NOMO-1 treated with DMSO at 0.1 percent for 48 hours (cell line): ENCODE measurements at regions not wholly inside any gene's neighbourhood (a gene's known extent, or its start where the extent isn't known, plus 50 kb on each side); places are given as distances from the start of the nearest gene placed in this dataset.

ENCODE experiments used
- DNase-seq: peaks from one replicate; lab custom pipeline; 2025; ENCODE audit not compliant: unreplicated experiment; lab: John Stamatoyannopoulos, UW

DNA sequence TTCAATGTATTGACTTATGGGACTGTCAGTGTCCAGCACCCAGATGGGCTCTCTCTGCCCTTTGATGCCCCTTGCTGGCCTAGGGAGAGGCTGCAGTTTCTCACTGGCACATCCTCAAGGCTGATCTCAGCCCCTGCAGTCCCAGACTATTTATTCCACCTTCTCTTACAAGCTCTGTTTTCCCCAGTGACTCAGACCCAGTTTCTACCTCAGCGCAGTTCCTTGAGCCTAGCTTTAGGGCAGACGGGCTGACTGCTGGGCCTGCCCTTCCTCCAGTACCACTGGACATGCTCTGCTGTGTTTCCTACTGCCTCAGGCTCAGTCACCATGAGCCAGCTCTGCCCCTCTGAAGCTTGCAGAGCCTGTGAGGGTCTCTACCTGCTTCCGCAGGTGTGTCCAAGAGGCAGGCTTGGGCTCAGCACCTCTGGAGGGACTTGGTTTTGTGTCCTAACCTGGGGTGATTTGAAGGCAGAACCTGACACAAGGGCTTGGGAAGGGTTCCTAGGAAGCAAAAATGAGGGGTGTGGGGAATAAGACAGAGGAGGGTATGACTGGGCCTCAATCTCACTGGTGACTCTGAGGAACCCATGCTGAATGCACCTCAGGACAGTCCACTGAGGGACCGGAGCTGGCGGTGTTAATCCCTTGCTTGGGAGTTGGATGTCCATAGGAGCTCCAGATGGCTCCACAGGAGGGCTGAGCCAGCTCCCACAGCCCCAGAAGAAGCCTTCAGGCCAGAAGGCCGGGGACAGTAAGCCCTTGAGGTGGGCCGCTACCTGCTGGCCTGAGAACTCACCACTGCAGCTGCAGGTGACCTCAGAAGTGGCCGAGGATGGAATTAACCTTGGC is 689.9 kb downstream of the MATN1 start:
- no peak for DNase-seq

- DNase-seq = no peak
These were observed 691.1 kb downstream of the MATN1 start for GRCh38 chr1:30032302-30032701.

DNA sequence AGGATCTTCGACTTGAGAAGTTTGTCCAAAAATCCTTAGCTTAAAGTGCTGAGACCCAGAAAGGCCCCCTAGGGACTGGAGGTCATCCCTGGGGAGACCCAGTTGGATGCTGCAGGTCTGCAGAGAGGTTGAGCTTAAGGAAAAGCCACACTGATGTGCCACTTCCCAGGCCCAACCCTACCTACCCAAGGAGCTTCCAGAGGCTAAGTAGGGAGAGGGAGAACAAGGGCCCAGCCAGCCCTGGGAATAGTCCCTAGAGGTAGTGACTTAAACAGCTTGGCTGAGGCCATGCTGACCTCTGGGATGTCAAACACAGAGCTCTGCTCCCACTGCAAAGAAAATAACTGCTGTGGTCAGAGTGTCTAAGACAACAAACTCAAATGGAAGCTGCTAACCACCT is 693.7 kb downstream of the MATN1 start:
- DNase-seq = no peak

- no peak for DNase-seq
These were observed 694.4 kb downstream of the MATN1 start for GRCh38 chr1:30028939-30029338.

GRCh38 chr1:30028283-30028682 is 695.1 kb downstream of the MATN1 start:
- DNase-seq = no peak

GRCh38 chr1:30027247-30027646 is 696.1 kb downstream of the MATN1 start:
- DNase-seq = no peak

GRCh38 chr1:30024411-30025195 is 698.8 kb downstream of the MATN1 start:
- no peak for DNase-seq

DNA sequence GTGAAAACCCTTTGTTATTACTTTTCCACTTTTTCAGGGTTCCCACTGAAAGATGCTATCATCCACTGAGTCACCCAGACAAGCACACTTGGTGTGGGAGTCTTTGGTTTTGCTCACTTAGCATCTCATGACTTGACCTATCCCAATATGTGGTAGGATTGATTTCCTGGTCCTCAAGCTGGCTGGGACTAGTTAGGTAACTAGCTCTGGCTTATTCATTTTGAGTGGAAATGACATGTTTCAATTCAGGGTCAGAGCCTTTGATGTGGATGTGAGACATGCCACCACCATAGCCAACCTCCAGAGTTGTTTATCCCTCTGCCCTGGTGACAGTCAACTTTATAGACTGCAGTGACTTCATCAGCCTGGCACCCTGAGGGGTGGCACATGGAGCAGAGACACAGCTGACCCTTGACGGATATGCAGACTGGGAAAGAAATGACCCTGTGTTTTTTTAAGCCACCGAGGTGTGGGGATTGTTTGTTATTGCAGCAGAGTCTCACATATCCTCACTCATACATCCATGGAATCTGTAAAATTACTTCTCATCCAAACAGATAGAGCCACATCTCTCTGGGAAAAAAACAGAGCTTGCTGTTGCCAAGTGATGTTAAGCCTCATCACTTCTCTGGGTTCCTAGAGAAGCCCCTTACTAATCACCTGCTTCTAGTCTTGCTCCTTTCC is 699.9 kb downstream of the MATN1 start:
- DNase-seq = no peak

DNA sequence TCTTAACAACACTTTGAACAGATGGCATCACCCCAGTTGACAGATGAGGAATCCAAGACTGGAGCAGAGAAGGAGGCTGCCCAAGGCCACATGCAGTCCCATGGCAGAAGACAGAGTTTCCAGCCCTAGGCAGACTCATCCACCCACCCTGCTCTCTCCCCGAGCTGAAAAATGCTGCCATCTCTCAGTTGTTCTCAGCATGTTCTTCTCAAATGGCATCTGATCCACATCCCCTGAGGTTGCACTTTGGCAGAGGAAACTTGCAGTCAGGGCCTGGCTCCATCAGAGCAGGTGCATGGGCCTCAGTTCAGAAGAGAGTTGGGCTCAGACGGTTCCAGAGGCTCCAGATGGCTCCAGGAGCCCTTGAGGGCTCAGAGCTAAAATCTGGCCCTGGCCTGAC is 709.4 kb downstream of the MATN1 start:
- no peak for DNase-seq

- no peak for DNase-seq
These were observed 710.6 kb downstream of the MATN1 start for GRCh38 chr1:30012455-30013440.

GRCh38 chr1:30011970-30012369 is 711.4 kb downstream of the MATN1 start:
- DNase-seq = no peak

DNA sequence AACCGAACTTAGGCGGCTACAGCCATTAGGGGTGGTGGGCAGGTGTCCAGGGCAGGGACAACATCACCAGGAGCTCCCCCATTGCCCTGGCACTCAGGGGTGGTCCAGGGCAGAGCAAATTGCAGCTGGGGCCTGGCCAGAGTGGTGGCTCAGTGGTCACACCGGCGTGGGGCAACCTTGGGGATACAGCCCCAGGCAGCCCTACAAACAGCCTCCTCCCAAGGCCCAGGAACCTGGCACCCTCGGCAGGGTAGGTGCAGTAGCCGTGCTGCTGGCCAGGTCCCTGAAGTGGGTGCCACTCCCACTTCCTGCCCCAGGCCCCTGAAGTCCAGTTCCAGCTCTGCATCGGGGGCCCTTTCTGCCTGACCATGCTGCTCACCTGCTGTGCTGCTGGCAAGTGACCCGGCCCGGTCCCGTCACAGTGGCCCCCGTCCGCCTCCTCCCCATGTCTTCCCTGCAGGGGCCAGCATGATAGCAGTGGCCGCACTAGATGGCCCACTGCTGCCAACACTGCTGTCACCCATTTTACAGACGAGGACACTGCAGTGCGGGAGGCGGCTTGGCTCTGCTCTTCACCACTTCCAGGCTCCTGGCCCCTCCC is 712.8 kb downstream of the MATN1 start:
- no peak for DNase-seq

GRCh38 chr1:30009720-30010119 is 713.7 kb downstream of the MATN1 start:
- DNase-seq = no peak

DNA sequence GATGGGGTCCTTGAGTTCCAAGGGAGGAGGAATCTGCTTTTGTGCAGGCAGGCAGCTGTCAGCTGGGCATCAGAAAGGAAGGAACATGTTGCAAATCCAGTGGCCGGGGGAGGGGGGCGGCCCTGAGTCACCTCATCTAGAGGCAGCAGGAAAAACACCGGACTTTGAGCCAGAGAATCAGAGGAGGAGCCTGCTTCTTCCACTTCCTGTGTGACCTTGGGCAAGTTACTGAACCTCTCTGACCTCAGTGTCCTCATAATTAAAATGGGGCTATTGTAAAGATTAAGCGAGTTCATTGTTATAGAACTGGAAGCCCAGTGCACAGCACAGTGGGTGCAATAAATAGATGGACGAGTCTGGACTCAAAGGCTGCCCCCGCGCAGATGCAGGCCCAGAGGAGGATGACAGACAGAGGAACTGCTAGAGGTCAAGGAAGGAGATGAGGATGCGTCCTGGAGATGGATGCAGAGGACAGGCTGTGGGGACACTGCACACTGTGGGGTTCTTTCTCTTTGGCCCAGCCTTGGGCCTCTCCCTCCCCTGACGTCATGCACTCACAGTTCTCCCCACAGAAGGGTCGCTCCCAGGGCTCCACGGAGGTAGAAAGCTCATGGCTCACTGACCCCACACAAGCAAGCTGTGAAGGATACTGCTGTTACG is 714.3 kb downstream of the MATN1 start:
- no peak for DNase-seq

- no peak for DNase-seq
These were observed 714.9 kb downstream of the MATN1 start for GRCh38 chr1:30008372-30008997.

GRCh38 chr1:30005972-30006619 is 717.3 kb downstream of the MATN1 start:
- no peak for DNase-seq

- no peak for DNase-seq
These were observed 721.7 kb downstream of the MATN1 start for GRCh38 chr1:30001732-30002039.

- DNase-seq = no peak
These were observed 722.2 kb downstream of the MATN1 start for GRCh38 chr1:30001011-30001731.
